HG02763 (cell line): ENCODE measurements at regions not wholly inside any gene's neighbourhood (a gene's known extent, or its start where the extent isn't known, plus 50 kb on each side); places are given as distances from the start of the nearest gene placed in this dataset.

Experiments used
- ATAC-seq: cut with Tn5 transposase; IDR thresholded peaks from one replicate; pipeline ENCODE4 v1.9.1; 2021; ENCODE audit warnings: mild to moderate bottlenecking, moderate library complexity; ENCODE audit not compliant: unreplicated experiment

- ATAC-seq: no peak
These were observed 225.9 kb upstream of the POU3F1 start for GRCh38 chr1:38272515-38272914.

- ATAC-seq: no peak
These were observed 224.4 kb upstream of the POU3F1 start for GRCh38 chr1:38270849-38271633.

GRCh38 chr1:38269923-38270848 lies 223.6 kb upstream of the POU3F1 start:
- ATAC-seq: no peak

GRCh38 chr1:38268226-38268625 lies 221.6 kb upstream of the POU3F1 start:
- ATAC-seq: no peak

GRCh38 chr1:38267037-38268036 lies 220.7 kb upstream of the POU3F1 start:
- ATAC-seq: no peak

- ATAC-seq: no peak
These were observed 219.6 kb upstream of the POU3F1 start for GRCh38 chr1:38266197-38266520.

- ATAC-seq: no peak
These were observed 219.0 kb upstream of the POU3F1 start for GRCh38 chr1:38265293-38266196.

- ATAC-seq: no peak
These were observed 216.8 kb upstream of the POU3F1 start for GRCh38 chr1:38263438-38263837.

- no peak for ATAC-seq
These were observed 215.0 kb upstream of the POU3F1 start for GRCh38 chr1:38261574-38261973.

GRCh38 chr1:38258085-38258627 lies 211.6 kb upstream of the POU3F1 start:
- ATAC-seq: no peak

GRCh38 chr1:38257374-38257773 lies 210.8 kb upstream of the POU3F1 start:
- no peak for ATAC-seq

- no peak for ATAC-seq
These were observed 209.5 kb upstream of the POU3F1 start for GRCh38 chr1:38256072-38256471.

GRCh38 chr1:38253314-38253713 lies 206.7 kb upstream of the POU3F1 start:
- ATAC-seq: no peak

- no peak for ATAC-seq
These were observed 203.8 kb upstream of the POU3F1 start for GRCh38 chr1:38250356-38250755.

- no peak for ATAC-seq
These were observed 202.4 kb upstream of the POU3F1 start for GRCh38 chr1:38249001-38249400.

GRCh38 chr1:38246955-38247952 lies 200.7 kb upstream of the POU3F1 start:
- ATAC-seq: no peak

GRCh38 chr1:38244218-38244845 lies 197.7 kb upstream of the POU3F1 start:
- ATAC-seq: no peak

- ATAC-seq: no peak
These were observed 196.5 kb upstream of the POU3F1 start for GRCh38 chr1:38243106-38243505.
